Endodermal cell (in vitro differentiated cells): ENCODE measurements at regions not wholly inside any gene's neighbourhood (a gene's known extent, or its start where the extent isn't known, plus 50 kb on each side); places are given as distances from the start of the nearest gene placed in this dataset.

Experiments used
- DNase-seq: peaks from one replicate; pipeline ENCODE4 v3.0.0-alpha.2; 2017
- H3K27ac ChIP-seq: 2 replicates; pipeline ENCODE4 v1.5.1; 2013; ENCODE audit warnings: mild to moderate bottlenecking, low read depth, low read length, moderate library complexity
- H3K27me3 ChIP-seq: 2 replicates; pipeline ENCODE4 v1.6.1; 2013; ENCODE audit warnings: mild to moderate bottlenecking, low read length, moderate library complexity; ENCODE audit not compliant: insufficient read depth, control insufficient read depth, poor library complexity, severe bottlenecking
- H3K36me3 ChIP-seq: 2 replicates; pipeline ENCODE4 v1.7.0; 2013; ENCODE audit warnings: mild to moderate bottlenecking, low read length, moderate library complexity; ENCODE audit not compliant: control insufficient read depth, insufficient read depth
- H3K4me1 ChIP-seq: one replicate; pipeline ENCODE4 v1.7.0; 2013; ENCODE audit warnings: low read length; ENCODE audit not compliant: control insufficient read depth, insufficient read depth
- H3K4me3 ChIP-seq: 2 replicates; pipeline ENCODE4 v1.5.1; 2013; ENCODE audit warnings: mild to moderate bottlenecking, low read length, moderate library complexity
- H3K9ac ChIP-seq: 2 replicates; pipeline ENCODE4 v1.6.1; 2013; ENCODE audit warnings: mild to moderate bottlenecking, low read length, moderate library complexity; ENCODE audit not compliant: poor library complexity, severe bottlenecking; ENCODE audit errors: extremely low read depth
- H3K9me3 ChIP-seq: 2 replicates; pipeline ENCODE4 v1.6.1; 2013; ENCODE audit warnings: mild to moderate bottlenecking, low read length, moderate library complexity; ENCODE audit not compliant: control insufficient read depth
- H3K27ac Mint-ChIP-seq: 2 replicates; pipeline ENCODE4 v1.8.0; 2020; ENCODE audit warnings: mixed read lengths
- H3K27me3 Mint-ChIP-seq: 2 replicates; pipeline ENCODE4 v1.8.0; 2021; ENCODE audit warnings: mild to moderate bottlenecking, mixed read lengths; ENCODE audit not compliant: insufficient read depth
- H3K36me3 Mint-ChIP-seq: 2 replicates; pipeline ENCODE4 v1.8.0; 2020; ENCODE audit warnings: low read depth, mixed read lengths
- H3K4me1 Mint-ChIP-seq: 2 replicates; pipeline ENCODE4 v1.8.0; 2020; ENCODE audit warnings: mixed read lengths
- H3K4me3 Mint-ChIP-seq: 2 replicates; pipeline ENCODE4 v1.8.0; 2020; ENCODE audit warnings: mild to moderate bottlenecking, moderate library complexity, mixed read lengths
- H3K9me3 Mint-ChIP-seq: 2 replicates; pipeline ENCODE4 v1.8.0; 2020; ENCODE audit warnings: mild to moderate bottlenecking, mixed read lengths
- CTCF ChIP-seq: fragments of 200-600 bp; sonication (generic); conservative IDR thresholded peaks from 2 replicates; pipeline ENCODE4 v1.5.0; 2021; ENCODE audit warnings: antibody characterized with exemption, mild to moderate bottlenecking
- WGBS, 2 experiments: methylation state at CpG; one replicate each; pipeline versions ENCODE4 v1.1.5 to v1.1.7; 2013; ENCODE audit warnings: missing lambda C conversion rate in 2 of 2, mixed read lengths in 1 of 2; ENCODE audit not compliant: insufficient coverage in 1 of 2, insufficient read length in 1 of 2; 5-methylcytosine and 5-hydroxymethylcytosine counted together

- no peaks in the 10 kb centered on the region for H3K9me3 ChIP-seq
- no peak overlapping the region for H3K9ac ChIP-seq
- TF ChIP-seq CTCF: no peak
- Mint-ChIP-seq H3K4me1 (peaks cover 33% of the 10 kb centered on the region), H3K27ac (no peak overlapping the region), H3K9me3 (peaks cover 4% of the 10 kb centered on the region), H3K27me3 (peaks cover 5% of the 10 kb centered on the region), H3K36me3 (no peaks in the 10 kb centered on the region), H3K4me3 (no peak overlapping the region)
- WGBS, 2 experiments: 89 to 100% methylated on average over 3 to 5 of the region's 5 CpGs
- no peak overlapping the region for H3K27ac ChIP-seq
- H3K27me3 ChIP-seq: no peaks in the 10 kb centered on the region
- no peaks in the 10 kb centered on the region for H3K36me3 ChIP-seq
- no peak overlapping the region for H3K4me3 ChIP-seq
- H3K4me1 ChIP-seq: peaks cover 7% of the 10 kb centered on the region
- DNase-seq: no peak
These were observed 120.0 kb upstream of the HMHB1 start for GRCh38 chr5:143691945-143692290.

- Mint-ChIP-seq H3K36me3 (no peaks in the 10 kb centered on the region), H3K27me3 (peaks cover 5% of the 10 kb centered on the region), H3K27ac (no peak overlapping the region), H3K4me3 (no peak overlapping the region), H3K4me1 (peaks cover 33% of the 10 kb centered on the region), H3K9me3 (peaks cover 4% of the 10 kb centered on the region)
- no peak overlapping the region for H3K27ac ChIP-seq
- H3K27me3 ChIP-seq: no peaks in the 10 kb centered on the region
- DNase-seq: no peak
- no peak overlapping the region for H3K9ac ChIP-seq
- 96 to 100% methylated on average over 1 to 2 of the region's 3 CpGs for WGBS, 2 experiments
- no peaks in the 10 kb centered on the region for H3K9me3 ChIP-seq
- no peak for TF ChIP-seq CTCF
- H3K4me3 ChIP-seq: no peak overlapping the region
- peaks cover 7% of the 10 kb centered on the region for H3K4me1 ChIP-seq
- H3K36me3 ChIP-seq: no peaks in the 10 kb centered on the region
These were observed 120.5 kb upstream of the HMHB1 start for GRCh38 chr5:143691287-143691944.

- Histone ChIP-seq H3K27me3 (no peaks in the 10 kb centered on the region), H3K27ac (no peak overlapping the region), H3K9me3 (no peaks in the 10 kb centered on the region), H3K4me1 (no peaks in the 10 kb centered on the region), H3K4me3 (no peak overlapping the region), H3K9ac (no peak overlapping the region), H3K36me3 (no peaks in the 10 kb centered on the region)
- peaks cover 8% of the 10 kb centered on the region for H3K27me3 Mint-ChIP-seq
- H3K4me3 Mint-ChIP-seq: no peak overlapping the region
- H3K9me3 Mint-ChIP-seq: no peaks in the 10 kb centered on the region
- no peaks in the 10 kb centered on the region for H3K36me3 Mint-ChIP-seq
- TF ChIP-seq CTCF: no peak
- no peak overlapping the region for H3K27ac Mint-ChIP-seq
- no peak for DNase-seq
- H3K4me1 Mint-ChIP-seq: peaks cover 13% of the 10 kb centered on the region
These were observed 124.4 kb upstream of the HMHB1 start for GRCh38 chr5:143687604-143688003.
